ENCODE measurements at regions not wholly inside any gene's neighbourhood (a gene's known extent, or its start where the extent isn't known, plus 50 kb on each side); places are given as distances from the start of the nearest gene placed in this dataset.
"Not testable (repeated sequence)": the region's sequence is repeated elsewhere in the genome, so short reads cannot be mapped to it uniquely, and the experiment has no call there.

- H4K20me1 ChIP-seq (ENCODE audit: low read depth): no peaks in the 10 kb centered on the region
- no peaks in the 10 kb centered on the region for H3K36me3 Mint-ChIP-seq
- no peak overlapping the region for H3K4me2 ChIP-seq
- no peaks in the 10 kb centered on the region for H3K9me3 Mint-ChIP-seq
- no peaks in the 10 kb centered on the region for H3K4me1 ChIP-seq
- no peak overlapping the region for H2AFZ ChIP-seq (replicated peaks)
- no peak overlapping the region for H3K9ac ChIP-seq
- no peak overlapping the region for H3K27ac Mint-ChIP-seq
- H3K4me3 ChIP-seq: no peak overlapping the region
- no peak for DNase-seq (ENCODE audit: low spot score)
- H3K36me3 ChIP-seq: no peaks in the 10 kb centered on the region
- no peaks in the 10 kb centered on the region for H3F3A ChIP-seq (ENCODE audit: low read depth)
- H3K4me1 Mint-ChIP-seq: peaks cover 10% of the 10 kb centered on the region
- no peak overlapping the region for H3K27ac ChIP-seq
- H3K9me3 ChIP-seq (ENCODE audit: low read depth): no peaks in the 10 kb centered on the region
- H3K27me3 ChIP-seq: no peaks in the 10 kb centered on the region
- TF ChIP-seq EZH2 (IDR thresholded peaks at IDR 0.05): no peak
- no peaks in the 10 kb centered on the region for H3K27me3 Mint-ChIP-seq (ENCODE audit: insufficient read depth, low read depth)
- no peaks in the 10 kb centered on the region for H3K79me2 ChIP-seq (ENCODE audit: low read depth)
- H3K4me3 Mint-ChIP-seq: no peak overlapping the region
These were observed 189.2 kb upstream of the NR3C1 start for GRCh38 chr5:143592648-143593047.

GRCh38 chr5:143588933-143589662 is 185.6 kb upstream of the NR3C1 start:
- no peaks in the 10 kb centered on the region for H3K9me3 Mint-ChIP-seq
- no peaks in the 10 kb centered on the region for H3K27me3 ChIP-seq
- no peak overlapping the region for H3K9ac ChIP-seq
- no peaks in the 10 kb centered on the region for H3K36me3 ChIP-seq
- TF ChIP-seq, protein P1, sequence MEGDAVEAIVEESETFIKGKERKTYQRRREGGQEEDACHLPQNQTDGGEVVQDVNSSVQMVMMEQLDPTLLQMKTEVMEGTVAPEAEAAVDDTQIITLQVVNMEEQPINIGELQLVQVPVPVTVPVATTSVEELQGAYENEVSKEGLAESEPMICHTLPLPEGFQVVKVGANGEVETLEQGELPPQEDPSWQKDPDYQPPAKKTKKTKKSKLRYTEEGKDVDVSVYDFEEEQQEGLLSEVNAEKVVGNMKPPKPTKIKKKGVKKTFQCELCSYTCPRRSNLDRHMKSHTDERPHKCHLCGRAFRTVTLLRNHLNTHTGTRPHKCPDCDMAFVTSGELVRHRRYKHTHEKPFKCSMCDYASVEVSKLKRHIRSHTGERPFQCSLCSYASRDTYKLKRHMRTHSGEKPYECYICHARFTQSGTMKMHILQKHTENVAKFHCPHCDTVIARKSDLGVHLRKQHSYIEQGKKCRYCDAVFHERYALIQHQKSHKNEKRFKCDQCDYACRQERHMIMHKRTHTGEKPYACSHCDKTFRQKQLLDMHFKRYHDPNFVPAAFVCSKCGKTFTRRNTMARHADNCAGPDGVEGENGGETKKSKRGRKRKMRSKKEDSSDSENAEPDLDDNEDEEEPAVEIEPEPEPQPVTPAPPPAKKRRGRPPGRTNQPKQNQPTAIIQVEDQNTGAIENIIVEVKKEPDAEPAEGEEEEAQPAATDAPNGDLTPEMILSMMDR (IDR thresholded peaks at IDR 0.05): no peak
- TF ChIP-seq EZH2phosphoT487 (IDR thresholded peaks at IDR 0.05) (no peak), EZH2 (IDR thresholded peaks at IDR 0.05) (no peak)
- no peaks in the 10 kb centered on the region for H3K79me2 ChIP-seq (ENCODE audit: low read depth)
- H3F3A ChIP-seq (ENCODE audit: low read depth): no peaks in the 10 kb centered on the region
- H3K27ac ChIP-seq: no peak overlapping the region
- H3K36me3 Mint-ChIP-seq: no peaks in the 10 kb centered on the region
- no peak overlapping the region for H3K27ac Mint-ChIP-seq
- no peak overlapping the region for H3K4me3 Mint-ChIP-seq
- peaks cover 5% of the 10 kb centered on the region for H3K4me1 Mint-ChIP-seq
- H3K9me3 ChIP-seq (ENCODE audit: low read depth): no peaks in the 10 kb centered on the region
- no peaks in the 10 kb centered on the region for H4K20me1 ChIP-seq (ENCODE audit: low read depth)
- no peak for DNase-seq (ENCODE audit: low spot score)
- no peaks in the 10 kb centered on the region for H3K27me3 Mint-ChIP-seq (ENCODE audit: insufficient read depth, low read depth)
- H2AFZ ChIP-seq (replicated peaks): no peak overlapping the region
- no peak overlapping the region for H3K4me2 ChIP-seq
- H3K4me3 ChIP-seq: no peak overlapping the region
- no peaks in the 10 kb centered on the region for H3K4me1 ChIP-seq

GRCh38 chr5:143588121-143588520 is 184.6 kb upstream of the NR3C1 start:
- not testable (repeated sequence) for H3K36me3 Mint-ChIP-seq, H3K9me3 Mint-ChIP-seq

DNA sequence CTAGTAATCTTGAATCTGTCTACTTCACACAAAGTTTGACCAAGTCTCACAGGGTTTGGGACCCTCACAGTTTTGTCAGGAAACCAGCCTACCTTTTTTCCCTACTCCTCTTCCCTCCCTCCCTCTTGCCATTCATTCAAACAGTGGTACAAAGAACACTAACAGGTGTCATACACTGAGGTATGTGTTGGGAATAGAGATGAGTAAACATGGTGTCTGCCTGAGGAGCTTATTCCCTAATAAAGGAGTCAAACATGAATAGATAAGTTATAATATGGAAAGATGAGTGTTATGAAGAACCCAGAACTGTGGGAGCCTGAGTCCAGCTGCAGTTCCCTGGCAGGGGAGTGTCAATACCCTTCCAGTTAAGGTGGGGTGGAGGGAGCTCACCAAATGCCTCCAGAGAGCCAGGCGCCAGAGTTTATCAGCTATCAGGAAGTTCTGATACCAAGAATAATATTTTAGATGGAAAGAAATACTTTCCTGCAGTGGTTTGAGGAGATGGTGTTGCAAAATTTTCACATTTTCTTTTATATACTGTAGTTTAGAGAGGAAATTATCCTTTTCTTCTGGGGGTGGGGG is 183.4 kb upstream of the NR3C1 start:
- Histone ChIP-seq H3K27me3 (no peaks in the 10 kb centered on the region), H4K20me1 (ENCODE audit: low read depth) (no peaks in the 10 kb centered on the region), H3K27ac (no peak overlapping the region), H3K36me3 (no peaks in the 10 kb centered on the region), H3K9me3 (ENCODE audit: low read depth) (no peaks in the 10 kb centered on the region), H3K4me1 (no peaks in the 10 kb centered on the region), H3K4me2 (no peak overlapping the region), H3K79me2 (ENCODE audit: low read depth) (no peaks in the 10 kb centered on the region), H3K9ac (no peak overlapping the region), H3K4me3 (no peak overlapping the region), H3F3A (ENCODE audit: low read depth) (no peaks in the 10 kb centered on the region), H2AFZ (replicated peaks) (no peak overlapping the region)
- no peak overlapping the region for H3K4me3 Mint-ChIP-seq
- no peaks in the 10 kb centered on the region for H3K27me3 Mint-ChIP-seq (ENCODE audit: insufficient read depth, low read depth)
- no peak for DNase-seq (ENCODE audit: low spot score)
- H3K9me3 Mint-ChIP-seq: no peaks in the 10 kb centered on the region
- no peak overlapping the region for H3K27ac Mint-ChIP-seq
- TF ChIP-seq EZH2 (IDR thresholded peaks at IDR 0.05) (no peak), EZH2phosphoT487 (IDR thresholded peaks at IDR 0.05) (no peak)
- TF ChIP-seq, protein P1 (IDR thresholded peaks at IDR 0.05): no peak
- no peaks in the 10 kb centered on the region for H3K36me3 Mint-ChIP-seq
- H3K4me1 Mint-ChIP-seq: peaks cover 2% of the 10 kb centered on the region

More at GRCh38 chr5:143588121-143588520, 184.6 kb upstream of the NR3C1 start:
- H3K36me3 ChIP-seq; H3K9ac ChIP-seq; H3K27me3 ChIP-seq; H3K79me2 ChIP-seq (ENCODE audit: low read depth); H3F3A ChIP-seq (ENCODE audit: low read depth); H3K27me3 Mint-ChIP-seq (ENCODE audit: insufficient read depth, low read depth); H3K4me3 ChIP-seq; H3K4me3 Mint-ChIP-seq; H3K27ac Mint-ChIP-seq; H3K9me3 ChIP-seq (ENCODE audit: low read depth); H2AFZ ChIP-seq (replicated peaks); DNase-seq (ENCODE audit: low spot score); H3K4me1 Mint-ChIP-seq; H4K20me1 ChIP-seq (ENCODE audit: low read depth); H3K4me2 ChIP-seq; H3K4me1 ChIP-seq; H3K27ac ChIP-seq: not testable (repeated sequence)
